Caki2 (cell line): ENCODE measurements at regions not wholly inside any gene's neighbourhood (a gene's known extent, or its start where the extent isn't known, plus 50 kb on each side); places are given as distances from the start of the nearest gene placed in this dataset.

Experiments
- DNase-seq: peaks from one replicate; pipeline ENCODE4 v3.0.0-alpha.2; 2015; ENCODE audit warnings: low read depth
- in situ Hi-C: cut with HindIII; loops from 2 replicates; pipeline ENCODE4 v1.10.0; 2016; ENCODE audit warnings: low sequenced_read_pairs, low pct_unique_long_range_greater_than_20kb, mixed read lengths

DNA sequence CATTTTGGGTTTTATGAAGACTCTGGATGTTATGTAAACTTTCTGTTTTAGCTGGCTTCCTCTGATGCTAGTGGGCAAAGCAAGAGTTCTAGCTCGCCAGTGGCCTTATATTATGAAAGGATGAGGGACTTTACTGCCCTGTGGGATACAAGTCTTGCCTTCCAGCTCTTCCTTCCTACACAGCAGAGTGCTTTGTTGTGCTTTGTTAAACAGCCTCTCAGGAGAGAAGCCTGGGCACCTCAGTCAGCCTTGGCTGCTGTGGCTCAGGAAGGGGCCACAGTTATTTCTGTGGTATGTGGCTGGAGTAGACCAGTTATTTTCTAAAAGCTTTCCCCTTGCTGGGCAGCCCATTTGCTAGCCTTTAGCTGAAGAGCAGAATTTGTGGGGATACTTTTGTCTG is 69.5 kb upstream of the SUCLG2 start:
- no peak for DNase-seq
- in situ Hi-C loops = no loop called here

DNA sequence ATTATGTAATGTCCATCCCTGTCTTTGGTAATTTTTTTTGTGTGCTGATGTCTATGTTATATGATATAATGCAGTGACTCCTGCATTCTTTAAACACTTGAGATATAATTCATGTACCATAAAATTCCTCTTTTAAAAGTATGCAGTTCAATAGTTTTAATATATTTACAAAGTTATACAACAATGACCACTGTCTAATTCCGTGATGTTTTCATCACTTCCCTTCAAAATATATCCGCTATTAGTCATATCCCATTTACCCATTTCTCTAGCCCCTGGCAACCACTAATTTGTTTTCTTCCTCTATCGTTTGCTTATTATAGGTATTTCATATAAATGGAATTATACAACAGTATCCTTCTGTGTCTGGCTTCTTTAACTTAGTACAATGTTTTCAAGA is 64.9 kb upstream of the SUCLG2 start:
- in situ Hi-C loops = no loop called here
- no peak for DNase-seq

DNA sequence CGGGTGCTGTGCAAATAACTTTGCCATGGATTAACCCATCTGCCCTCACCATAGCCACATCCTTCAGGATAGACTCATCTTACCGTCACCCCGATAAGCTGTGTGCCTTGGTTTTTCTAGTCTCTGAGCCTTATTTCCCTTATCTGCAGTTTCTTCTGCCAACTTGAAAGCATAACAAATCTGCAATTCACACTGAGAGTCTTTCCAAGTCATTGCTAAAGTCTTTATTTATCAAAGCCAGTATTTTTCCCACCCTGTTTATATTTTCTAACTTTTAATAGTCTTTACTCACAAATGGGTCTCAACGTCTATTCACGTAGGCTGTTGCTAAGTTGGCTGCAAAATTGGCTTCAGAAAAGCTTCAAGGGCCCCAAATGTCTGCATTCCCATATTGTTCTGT is 61.6 kb upstream of the SUCLG2 start:
- no peak for DNase-seq
- in situ Hi-C loops = no loop called here

DNA sequence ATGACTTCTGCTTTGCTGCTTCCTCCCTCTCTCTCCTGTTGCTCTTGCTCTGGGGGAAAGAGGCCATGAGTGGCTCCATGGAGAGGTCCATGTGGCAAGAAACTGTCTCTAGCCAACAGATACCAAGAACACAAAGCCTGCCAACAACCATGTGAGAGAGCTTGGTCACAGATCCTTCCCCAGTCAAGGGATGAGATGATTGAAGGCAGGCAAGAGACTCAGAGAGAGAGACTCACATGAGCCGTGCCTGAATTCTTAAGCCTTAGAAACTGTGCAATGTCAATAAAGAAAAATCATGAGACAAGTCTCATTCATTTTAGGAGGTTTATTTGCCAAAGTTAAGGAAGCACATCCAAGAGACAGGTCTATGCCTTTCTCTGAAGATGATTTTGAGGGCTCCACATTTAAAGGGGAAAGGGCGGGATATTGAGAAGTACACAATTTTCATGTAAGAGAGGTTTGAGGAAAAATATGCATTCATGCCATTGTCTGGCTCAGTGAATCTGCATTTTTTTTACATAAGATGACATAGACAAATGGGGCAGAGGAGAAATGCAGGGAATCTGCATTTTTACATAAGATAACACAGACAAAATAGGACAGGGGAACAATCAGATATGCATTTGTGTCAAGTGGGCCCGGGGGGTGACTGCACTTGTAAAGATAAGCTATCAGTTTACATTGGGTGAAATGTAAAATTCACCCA is 59.5 kb upstream of the SUCLG2 start:
- no peak for DNase-seq
- in situ Hi-C loops = no loop called here

DNA sequence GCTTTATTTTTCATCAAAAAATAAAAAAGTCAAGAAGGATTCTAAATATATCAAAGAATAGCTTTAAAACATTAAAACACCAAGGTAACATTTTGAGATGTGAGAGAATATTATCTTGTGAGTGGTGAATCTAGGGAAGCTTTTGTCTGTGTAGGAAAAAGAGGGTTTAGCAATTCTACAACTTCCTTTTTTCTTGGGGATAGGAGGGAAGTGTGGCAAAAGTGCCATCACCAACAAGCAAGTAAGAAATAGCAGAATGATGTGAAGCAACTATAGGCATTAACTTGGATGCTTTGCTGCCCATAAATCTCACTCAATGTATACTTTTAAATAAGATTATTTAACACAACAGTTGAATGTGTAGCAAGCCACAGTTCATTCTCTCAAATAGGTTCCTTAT is 57.8 kb upstream of the SUCLG2 start:
- DNase-seq = no peak
- in situ Hi-C loops = no loop called here

DNA sequence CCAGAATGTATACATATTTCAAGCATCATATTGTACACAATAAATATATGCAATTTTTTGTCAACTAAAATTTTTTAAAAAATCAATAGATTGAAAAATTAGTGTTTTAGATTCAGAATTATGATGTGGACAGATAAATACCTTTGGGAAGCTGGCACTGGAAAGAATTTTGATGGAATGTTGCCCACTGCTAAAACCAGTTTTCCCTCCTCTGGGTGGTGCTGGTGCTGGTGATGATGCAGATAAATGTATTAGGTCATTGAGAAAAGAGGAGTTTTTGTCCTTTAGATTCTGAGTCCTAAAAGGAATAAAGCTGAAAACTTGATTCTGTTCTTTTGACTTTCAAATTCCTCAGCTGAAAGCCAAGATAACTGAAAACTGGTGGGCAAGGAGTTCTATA is 56.0 kb upstream of the SUCLG2 start:
- peak; percentile 2 for DNase-seq

DNA sequence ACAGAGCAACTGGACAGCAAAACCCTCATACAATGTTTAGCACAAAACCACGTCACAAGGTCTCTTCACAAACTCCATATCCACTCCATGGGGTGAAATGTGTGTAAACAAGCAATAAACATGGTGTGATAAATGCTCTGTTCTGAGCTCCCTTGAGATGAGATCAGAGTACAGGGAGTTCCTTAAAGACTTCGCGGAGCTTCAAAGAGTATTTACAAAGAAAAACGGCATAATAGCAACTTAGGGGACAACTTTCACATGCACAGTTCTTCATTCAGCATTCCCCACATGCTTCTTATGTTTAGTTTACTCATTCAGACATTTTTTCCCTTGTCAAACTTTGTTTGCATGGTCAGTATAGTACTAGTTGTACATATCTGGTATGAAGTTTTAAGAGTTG is 52.5 kb upstream of the SUCLG2 start:
- in situ Hi-C loops = no loop called here
- DNase-seq = no peak

More for the DNA sequence above, 56.0 kb upstream of the SUCLG2 start:
- in situ Hi-C loops = no loop called here

DNA sequence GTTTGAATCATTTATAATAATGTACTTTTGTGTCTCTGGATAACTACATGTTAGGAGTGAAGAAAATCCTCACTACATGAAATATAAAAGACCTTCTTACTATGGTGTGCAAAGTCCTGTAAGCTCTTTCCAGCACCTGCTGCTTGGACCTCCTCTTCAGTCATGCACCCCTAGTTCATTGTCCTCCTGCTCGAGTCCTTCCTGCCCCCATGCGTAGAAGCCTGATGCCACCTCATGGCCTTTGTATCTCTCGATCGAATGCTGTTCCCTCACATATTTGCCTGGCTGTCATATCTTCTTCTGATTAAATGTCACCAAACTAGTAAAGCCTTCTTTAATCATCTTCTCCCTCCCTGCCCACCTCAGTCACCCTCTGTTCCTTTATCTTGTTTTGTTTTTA is 49.9 kb upstream of the SUCLG2 start:
- in situ Hi-C loops = no loop called here
- no peak for DNase-seq
